Posterior vena cava (tissue), 2 donors: ENCODE measurements at regions not wholly inside any gene's neighbourhood (a gene's known extent, or its start where the extent isn't known, plus 50 kb on each side); places are given as distances from the start of the nearest gene placed in this dataset.
A peak's percentile ranks its signal among the peaks of the same experiment; 100 is the strongest.

Experiments
- DNase-seq: peaks from one replicate; pipeline ENCODE4 v3.0.0-alpha.2; 2020; ENCODE audit warnings: low spot score
- intact Hi-C, 2 donors: fragments of 100-400 bp; cut with DNase I; formaldehyde crosslinking; loops; one replicate each; pipeline versions ENCODE4 v1.14.1 to v1.14.2; 2022 to 2023
- donor health status: DM: yes; HTN: yes; CAD: no.
- donor health status: DM: yes; HTN: yes; CAD: no.

GRCh38 chr2:120936476-120937334 is 201.0 kb downstream of the GLI2 start:
- DNase-seq: no peak
- intact Hi-C loops: no loop called here

GRCh38 chr2:120937686-120938044 is 202.0 kb downstream of the GLI2 start:
- intact Hi-C loops: no loop called here

GRCh38 chr2:120938045-120938771 is 202.5 kb downstream of the GLI2 start:
- no peak for DNase-seq
- intact Hi-C loops: no loop called here

More at GRCh38 chr2:120937686-120938044, 202.0 kb downstream of the GLI2 start:
- no peak for DNase-seq

- intact Hi-C loops: loop anchor here in 1 of 2 donors (10.0 kb wide), 1 partner anchor 205 kb away; the partner anchor contains the start of gene GLI2
- DNase-seq: no peak
These were observed 204.1 kb downstream of the GLI2 start for GRCh38 chr2:120939595-120940318.

GRCh38 chr2:120940319-120940696 is 204.6 kb downstream of the GLI2 start:
- intact Hi-C loops: loop anchor here in 1 of 2 donors (10.0 kb wide), 1 partner anchor 206 kb away; the partner anchor contains the start of gene GLI2
- DNase-seq: no peak

- intact Hi-C loops: loop anchor here in 1 of 2 donors (10.0 kb wide), 1 partner anchor 206 kb away; the partner anchor contains the start of gene GLI2
- DNase-seq: no peak
These were observed 205.1 kb downstream of the GLI2 start for GRCh38 chr2:120940726-120941256.

- DNase-seq: no peak
- intact Hi-C loops: loop anchor here in 1 of 2 donors (10.0 kb wide), 1 partner anchor 207 kb away; the partner anchor contains the start of gene GLI2
These were observed 206.0 kb downstream of the GLI2 start for GRCh38 chr2:120941571-120942120.

- no peak for DNase-seq
- intact Hi-C loops: loop anchor here in 1 of 2 donors (10.0 kb wide), 1 partner anchor 208 kb away; the partner anchor contains the start of gene GLI2
These were observed 207.0 kb downstream of the GLI2 start for GRCh38 chr2:120942658-120943057.

- DNase-seq: no peak
- intact Hi-C loops: loop anchor here in 1 of 2 donors (10.0 kb wide), 1 partner anchor 209 kb away; the partner anchor contains the start of gene GLI2
These were observed 207.9 kb downstream of the GLI2 start for GRCh38 chr2:120943403-120944034.

- no peak for DNase-seq
- intact Hi-C loops: loop anchor here in 1 of 2 donors (10.0 kb wide), 1 partner anchor 210 kb away; the partner anchor contains the start of gene GLI2
These were observed 208.9 kb downstream of the GLI2 start for GRCh38 chr2:120944575-120944974.

- no peak for DNase-seq
- intact Hi-C loops: loop anchor here in 1 of 2 donors (10.0 kb wide), 1 partner anchor 210 kb away; the partner anchor contains the start of gene GLI2
These were observed 209.4 kb downstream of the GLI2 start for GRCh38 chr2:120945091-120945490.

GRCh38 chr2:120945832-120946499 is 210.3 kb downstream of the GLI2 start:
- intact Hi-C loops: loop anchor here in 1 of 2 donors (10.0 kb wide), 1 partner anchor 211 kb away; the partner anchor contains the start of gene GLI2

GRCh38 chr2:120947327-120947726 is 211.7 kb downstream of the GLI2 start:
- DNase-seq: no peak
- intact Hi-C loops: loop anchor here in 1 of 2 donors (10.0 kb wide), 1 partner anchor 213 kb away; the partner anchor contains the start of gene GLI2

More at GRCh38 chr2:120945832-120946499, 210.3 kb downstream of the GLI2 start:
- no peak for DNase-seq

GRCh38 chr2:120947982-120948661 is 212.5 kb downstream of the GLI2 start:
- peak; percentile 75 for DNase-seq
- intact Hi-C loops: loop anchor here in 1 of 2 donors (10.0 kb wide), 1 partner anchor 213 kb away; the partner anchor contains the start of gene GLI2

GRCh38 chr2:120948662-120949011 is 213.0 kb downstream of the GLI2 start:
- intact Hi-C loops: loop anchor here in 1 of 2 donors (10.0 kb wide), 1 partner anchor 214 kb away; the partner anchor contains the start of gene GLI2
- peak; percentile 68 for DNase-seq
